Stimulated activated naive CD8-positive, alpha-beta T cell treated with anti-CD3 and anti-CD28 coated beads, Interleukin-15, Interleukin-2, amounts not matched to agents 100 ng/mL and 50 ng/mL, for 24 hours (primary cell): ENCODE measurements at regions not wholly inside any gene's neighbourhood (a gene's known extent, or its start where the extent isn't known, plus 50 kb on each side); places are given as distances from the start of the nearest gene placed in this dataset.
"Not testable (repeated sequence)": the region's sequence is repeated elsewhere in the genome, so short reads cannot be mapped to it uniquely, and the experiment has no call there.

Source experiments
- H3K27ac Mint-ChIP-seq: one replicate; pipeline ENCODE4 v1.8.0; 2021; ENCODE audit warnings: mild to moderate bottlenecking, mixed read lengths
- H3K27me3 Mint-ChIP-seq: one replicate; pipeline ENCODE4 v1.8.0; 2021; ENCODE audit warnings: mixed read lengths
- H3K36me3 Mint-ChIP-seq: one replicate; pipeline ENCODE4 v1.8.0; 2021; ENCODE audit warnings: low read depth, mixed read lengths
- H3K4me1 Mint-ChIP-seq: one replicate; pipeline ENCODE4 v1.8.0; 2021; ENCODE audit warnings: low read depth, mixed read lengths
- H3K4me3 Mint-ChIP-seq: one replicate; pipeline ENCODE4 v1.8.0; 2021; ENCODE audit warnings: mild to moderate bottlenecking, mixed read lengths
- H3K9me3 Mint-ChIP-seq: one replicate; pipeline ENCODE4 v1.8.0; 2021; ENCODE audit warnings: mixed read lengths

GRCh38 chr2:156779416-156780120 lies 343.4 kb downstream of the GPD2 start:
- Mint-ChIP-seq H3K4me3 (no peak overlapping the region), H3K27me3 (no peaks in the 10 kb centered on the region), H3K36me3 (no peaks in the 10 kb centered on the region), H3K4me1 (no peaks in the 10 kb centered on the region), H3K27ac (no peak overlapping the region), H3K9me3 (peaks cover 10% of the 10 kb centered on the region)

GRCh38 chr2:156781677-156782076 lies 345.5 kb downstream of the GPD2 start:
- H3K27me3 Mint-ChIP-seq, H3K4me3 Mint-ChIP-seq, H3K36me3 Mint-ChIP-seq, H3K9me3 Mint-ChIP-seq, H3K27ac Mint-ChIP-seq, H3K4me1 Mint-ChIP-seq: not testable (repeated sequence)

GRCh38 chr2:156784020-156784701 lies 348.0 kb downstream of the GPD2 start:
- no peaks in the 10 kb centered on the region for H3K36me3 Mint-ChIP-seq
- H3K9me3 Mint-ChIP-seq: peaks cover 10% of the 10 kb centered on the region
- no peaks in the 10 kb centered on the region for H3K4me1 Mint-ChIP-seq
- no peak overlapping the region for H3K4me3 Mint-ChIP-seq
- no peak overlapping the region for H3K27ac Mint-ChIP-seq
- no peaks in the 10 kb centered on the region for H3K27me3 Mint-ChIP-seq

- no peaks in the 10 kb centered on the region for H3K9me3 Mint-ChIP-seq
- no peaks in the 10 kb centered on the region for H3K27me3 Mint-ChIP-seq
- H3K27ac Mint-ChIP-seq: no peak overlapping the region
- H3K4me3 Mint-ChIP-seq: no peak overlapping the region
- no peaks in the 10 kb centered on the region for H3K36me3 Mint-ChIP-seq
- H3K4me1 Mint-ChIP-seq: no peaks in the 10 kb centered on the region
Observed at GRCh38 chr2:156787517-156787916, 351.3 kb downstream of the GPD2 start.

DNA sequence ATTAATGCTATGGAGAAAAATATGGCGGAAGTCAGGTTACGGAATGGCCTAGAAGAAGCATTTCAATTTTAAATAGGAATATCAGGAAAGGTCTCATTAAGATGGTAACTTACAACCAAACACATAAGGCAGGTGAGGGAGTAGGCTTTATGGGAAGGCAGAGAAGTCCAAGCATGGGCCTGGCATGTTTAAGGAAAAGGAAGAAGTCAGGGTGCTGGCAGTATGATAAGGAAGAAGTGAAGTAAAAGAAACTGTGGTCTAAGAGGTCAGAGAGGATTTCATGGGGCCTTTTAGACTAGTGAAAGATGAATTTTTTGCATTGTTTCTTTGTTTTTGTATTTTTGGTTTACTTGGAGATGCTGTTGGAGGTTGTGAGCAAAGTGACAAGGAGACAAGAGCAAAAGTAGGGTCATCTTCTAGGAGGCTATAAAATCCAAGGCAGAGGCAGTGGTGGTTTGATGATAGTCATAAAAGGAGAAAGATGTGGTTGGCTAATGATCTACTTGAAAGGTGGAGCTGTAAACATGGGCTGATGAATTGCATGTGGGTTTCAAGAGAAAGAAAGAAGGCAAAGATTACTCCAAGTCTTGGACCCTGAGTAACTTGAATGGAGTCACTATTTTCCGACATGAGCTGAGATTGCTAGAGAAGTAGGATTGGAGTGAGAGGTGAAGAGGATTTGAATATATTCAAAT lies 354.3 kb downstream of the GPD2 start:
- H3K27me3 Mint-ChIP-seq: no peaks in the 10 kb centered on the region

GRCh38 chr2:156792242-156792840 lies 356.2 kb downstream of the GPD2 start:
- no peaks in the 10 kb centered on the region for H3K36me3 Mint-ChIP-seq
- no peaks in the 10 kb centered on the region for H3K27me3 Mint-ChIP-seq
- H3K4me1 Mint-ChIP-seq: no peaks in the 10 kb centered on the region
- no peak overlapping the region for H3K4me3 Mint-ChIP-seq
- H3K27ac Mint-ChIP-seq: no peak overlapping the region
- no peaks in the 10 kb centered on the region for H3K9me3 Mint-ChIP-seq

More for the DNA sequence above, 354.3 kb downstream of the GPD2 start:
- H3K9me3 Mint-ChIP-seq: no peaks in the 10 kb centered on the region
- H3K4me1 Mint-ChIP-seq: no peaks in the 10 kb centered on the region
- no peak overlapping the region for H3K27ac Mint-ChIP-seq
- H3K36me3 Mint-ChIP-seq: no peaks in the 10 kb centered on the region
- no peak overlapping the region for H3K4me3 Mint-ChIP-seq

DNA sequence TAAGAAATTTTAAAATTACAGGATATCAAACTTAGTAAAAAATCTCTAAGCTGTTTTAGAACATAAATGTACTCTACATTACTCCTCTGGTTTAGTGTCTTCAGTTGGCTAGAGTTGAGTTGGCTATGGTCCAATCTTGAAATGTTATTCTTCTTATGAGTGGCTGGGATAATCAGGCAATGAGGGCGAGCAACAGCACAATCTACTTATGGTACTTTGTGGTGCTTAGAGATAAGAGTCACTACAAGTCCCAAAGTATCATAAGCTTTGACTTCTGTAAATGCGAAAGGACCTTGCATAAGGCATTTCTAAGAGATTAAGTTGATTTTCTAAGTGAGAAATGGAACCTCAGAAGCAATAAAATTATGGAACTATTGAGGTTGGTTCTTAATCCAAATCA lies 361.7 kb downstream of the GPD2 start:
- Mint-ChIP-seq H3K9me3 (no peaks in the 10 kb centered on the region), H3K27ac (no peak overlapping the region), H3K27me3 (no peaks in the 10 kb centered on the region), H3K36me3 (no peaks in the 10 kb centered on the region), H3K4me3 (no peak overlapping the region), H3K4me1 (no peaks in the 10 kb centered on the region)

- Mint-ChIP-seq H3K4me3 (no peak overlapping the region), H3K4me1 (no peaks in the 10 kb centered on the region), H3K27ac (no peak overlapping the region), H3K9me3 (no peaks in the 10 kb centered on the region), H3K27me3 (peaks cover 8% of the 10 kb centered on the region), H3K36me3 (no peaks in the 10 kb centered on the region)
Observed at GRCh38 chr2:156800065-156800653, 364.0 kb downstream of the GPD2 start.

DNA sequence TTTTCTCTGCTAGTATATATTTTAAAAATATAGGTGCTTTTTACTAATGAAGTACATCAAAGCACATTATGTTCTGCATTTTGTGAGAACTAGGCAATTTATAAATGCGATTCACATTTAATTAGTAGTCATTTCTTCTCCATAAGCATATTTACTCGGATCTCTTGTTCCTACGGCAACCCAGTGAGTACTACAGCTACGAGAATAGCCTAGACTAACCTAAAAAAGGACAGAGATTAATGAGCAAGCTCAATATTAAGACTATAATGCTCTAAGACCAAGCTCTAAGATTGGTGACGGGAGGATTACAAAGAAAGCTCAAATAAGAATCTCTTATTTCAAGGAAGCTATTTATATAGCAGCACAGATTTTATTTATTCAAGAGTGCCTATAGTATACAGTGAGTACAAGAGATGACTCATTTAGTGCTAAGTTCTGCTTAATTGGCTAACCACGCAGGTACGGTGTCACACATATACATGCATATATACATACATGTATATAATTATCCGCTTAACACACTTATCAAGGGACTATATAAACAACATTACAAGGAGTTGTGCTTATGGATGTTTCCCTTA lies 364.7 kb downstream of the GPD2 start:
- H3K27me3 Mint-ChIP-seq: peaks cover 8% of the 10 kb centered on the region
- no peaks in the 10 kb centered on the region for H3K36me3 Mint-ChIP-seq
- no peaks in the 10 kb centered on the region for H3K9me3 Mint-ChIP-seq
- no peak overlapping the region for H3K4me3 Mint-ChIP-seq
- H3K27ac Mint-ChIP-seq: no peak overlapping the region
- no peaks in the 10 kb centered on the region for H3K4me1 Mint-ChIP-seq

DNA sequence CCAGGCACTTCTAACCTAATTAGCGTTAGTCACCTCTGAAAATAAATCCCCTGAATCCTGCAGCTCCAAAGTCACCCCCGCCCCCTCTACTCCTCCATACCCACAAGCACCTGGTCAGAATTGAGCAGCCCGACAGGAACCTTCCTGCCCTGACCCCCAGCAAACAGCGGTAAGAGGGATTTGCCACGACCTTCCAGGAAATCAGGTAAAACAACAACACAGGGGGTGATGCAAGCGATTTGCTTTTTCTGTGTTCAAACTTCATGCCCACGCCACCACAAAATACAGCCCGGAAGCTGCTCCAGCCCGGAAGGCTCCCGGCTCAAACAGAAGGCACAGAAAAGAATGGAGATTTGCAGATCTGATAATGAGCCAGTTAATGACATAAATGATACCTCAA lies 367.1 kb downstream of the GPD2 start:
- Mint-ChIP-seq H3K27me3 (peaks cover 8% of the 10 kb centered on the region), H3K4me3 (no peak overlapping the region), H3K27ac (no peak overlapping the region), H3K9me3 (no peaks in the 10 kb centered on the region), H3K4me1 (no peaks in the 10 kb centered on the region), H3K36me3 (no peaks in the 10 kb centered on the region)

GRCh38 chr2:156803967-156804366 lies 367.8 kb downstream of the GPD2 start:
- peaks cover 8% of the 10 kb centered on the region for H3K27me3 Mint-ChIP-seq
- no peaks in the 10 kb centered on the region for H3K36me3 Mint-ChIP-seq
- no peaks in the 10 kb centered on the region for H3K4me1 Mint-ChIP-seq
- H3K27ac Mint-ChIP-seq: no peak overlapping the region
- no peak overlapping the region for H3K4me3 Mint-ChIP-seq
- no peaks in the 10 kb centered on the region for H3K9me3 Mint-ChIP-seq

GRCh38 chr2:156810094-156810493 lies 373.9 kb downstream of the GPD2 start:
- Mint-ChIP-seq H3K9me3 (no peaks in the 10 kb centered on the region), H3K27ac (no peak overlapping the region), H3K27me3 (peaks cover 8% of the 10 kb centered on the region), H3K36me3 (no peaks in the 10 kb centered on the region), H3K4me3 (no peak overlapping the region), H3K4me1 (no peaks in the 10 kb centered on the region)

- no peaks in the 10 kb centered on the region for H3K9me3 Mint-ChIP-seq
- no peak overlapping the region for H3K4me3 Mint-ChIP-seq
- H3K27me3 Mint-ChIP-seq: peaks cover 8% of the 10 kb centered on the region
- H3K36me3 Mint-ChIP-seq: no peaks in the 10 kb centered on the region
- no peak overlapping the region for H3K27ac Mint-ChIP-seq
- H3K4me1 Mint-ChIP-seq: no peaks in the 10 kb centered on the region
Observed at GRCh38 chr2:156812496-156812895, 376.3 kb downstream of the GPD2 start.

GRCh38 chr2:156817430-156817829 lies 381.3 kb downstream of the GPD2 start:
- Mint-ChIP-seq H3K4me1 (peaks cover 3% of the 10 kb centered on the region), H3K36me3 (no peaks in the 10 kb centered on the region), H3K27me3 (peaks cover 4% of the 10 kb centered on the region), H3K27ac (no peak overlapping the region), H3K4me3 (no peak overlapping the region), H3K9me3 (no peaks in the 10 kb centered on the region)
